ENCODE measurements at regions not wholly inside any gene's neighbourhood (a gene's known extent, or its start where the extent isn't known, plus 50 kb on each side); places are given as distances from the start of the nearest gene placed in this dataset.

- peak in 1 of 2 donors; percentile 76 for DNase-seq (ENCODE audit: low spot score in 2 of 2)
- H3K4me3 ChIP-seq: no peak overlapping the region
- H3K9me3 ChIP-seq: no peaks in the 10 kb centered on the region
- H3K27ac ChIP-seq: no peak overlapping the region
- no peaks in the 10 kb centered on the region for H3K36me3 ChIP-seq
- WGBS: 11% methylated on average over 8 of the region's 8 CpGs
- TF ChIP-seq POLR2AphosphoS5 (IDR thresholded peaks at IDR 0.05): no peak
- TF ChIP-seq POLR2A (IDR thresholded peaks at IDR 0.05): no peak
- no peak for TF ChIP-seq EP300 (IDR thresholded peaks at IDR 0.05)
- peak; percentile 80 to 84 for TF ChIP-seq CTCF (IDR thresholded peaks at IDR 0.05)
- no peaks in the 10 kb centered on the region for H3K27me3 ChIP-seq
- H3K4me1 ChIP-seq: no peaks in the 10 kb centered on the region
Observed at GRCh38 chr4:24419181-24420034, 164.9 kb downstream of the DHX15 start.

- H3K4me1 ChIP-seq: no peaks in the 10 kb centered on the region
- H3K36me3 ChIP-seq: no peaks in the 10 kb centered on the region
- no peaks in the 10 kb centered on the region for H3K9me3 ChIP-seq
- H3K27ac ChIP-seq: no peak overlapping the region
- no peak overlapping the region for H3K4me3 ChIP-seq
- H3K27me3 ChIP-seq: no peaks in the 10 kb centered on the region
- DNase-seq (ENCODE audit: low spot score in 2 of 2): no peak
- TF ChIP-seq EP300 (IDR thresholded peaks at IDR 0.05): no peak
- TF ChIP-seq CTCF (IDR thresholded peaks at IDR 0.05): no peak
- no peak for TF ChIP-seq POLR2AphosphoS5 (IDR thresholded peaks at IDR 0.05)
- no peak for TF ChIP-seq POLR2A (IDR thresholded peaks at IDR 0.05)
Observed at GRCh38 chr4:24417206-24417605, 167.1 kb downstream of the DHX15 start.

- 92% methylated on average over 5 of the region's 5 CpGs for WGBS
Observed at GRCh38 chr4:24416293-24416692, 168.1 kb downstream of the DHX15 start.

DNA sequence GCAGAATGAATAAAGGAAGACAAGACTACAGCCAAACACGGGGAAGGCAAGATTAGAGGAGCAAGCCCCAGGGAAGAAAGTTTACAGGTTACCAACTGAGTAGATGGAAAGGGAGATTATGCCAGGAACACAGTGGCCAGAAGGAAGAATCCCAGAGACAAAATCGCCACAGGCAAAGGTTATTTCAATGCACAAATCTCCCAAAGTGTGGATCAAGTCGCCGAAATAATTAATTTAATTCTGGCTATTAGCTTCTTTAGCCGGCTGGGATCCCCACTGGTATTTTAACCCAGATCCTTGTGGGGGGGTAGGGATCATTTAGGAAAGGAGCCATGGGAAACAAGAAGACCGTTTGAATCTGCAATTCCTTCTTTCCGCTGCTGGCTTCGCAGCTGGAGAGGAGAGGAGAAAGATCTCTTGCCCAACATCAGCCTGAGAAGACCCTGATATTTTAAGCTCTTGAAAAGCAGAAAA is 171.0 kb downstream of the DHX15 start:
- Histone ChIP-seq H3K27me3 (no peaks in the 10 kb centered on the region), H3K9me3 (no peaks in the 10 kb centered on the region), H3K4me3 (no peak overlapping the region), H3K27ac (no peak overlapping the region), H3K4me1 (no peaks in the 10 kb centered on the region), H3K36me3 (no peaks in the 10 kb centered on the region)
- no peak for TF ChIP-seq POLR2AphosphoS5 (IDR thresholded peaks at IDR 0.05)
- no peak for TF ChIP-seq EP300 (IDR thresholded peaks at IDR 0.05)
- no peak for TF ChIP-seq POLR2A (IDR thresholded peaks at IDR 0.05)
- TF ChIP-seq CTCF (IDR thresholded peaks at IDR 0.05): no peak
- 36% methylated on average over 8 of the region's 8 CpGs for WGBS
- no peak for DNase-seq (ENCODE audit: low spot score in 2 of 2)

More at GRCh38 chr4:24416293-24416692, 168.1 kb downstream of the DHX15 start:
- Histone ChIP-seq H3K36me3 (no peaks in the 10 kb centered on the region), H3K27me3 (no peaks in the 10 kb centered on the region), H3K4me3 (no peak overlapping the region), H3K4me1 (no peaks in the 10 kb centered on the region), H3K27ac (no peak overlapping the region), H3K9me3 (no peaks in the 10 kb centered on the region)
- no peak for TF ChIP-seq POLR2AphosphoS5 (IDR thresholded peaks at IDR 0.05)
- no peak for TF ChIP-seq EP300 (IDR thresholded peaks at IDR 0.05)
- TF ChIP-seq CTCF (IDR thresholded peaks at IDR 0.05): no peak
- DNase-seq (ENCODE audit: low spot score in 2 of 2): no peak

GRCh38 chr4:24411806-24412205 is 172.5 kb downstream of the DHX15 start:
- TF ChIP-seq CTCF (IDR thresholded peaks at IDR 0.05) (no peak), POLR2AphosphoS5 (IDR thresholded peaks at IDR 0.05) (no peak), POLR2A (IDR thresholded peaks at IDR 0.05) (no peak), EP300 (IDR thresholded peaks at IDR 0.05) (no peak)
- Histone ChIP-seq H3K4me1 (no peaks in the 10 kb centered on the region), H3K27ac (no peak overlapping the region), H3K4me3 (no peak overlapping the region), H3K27me3 (no peaks in the 10 kb centered on the region), H3K9me3 (no peaks in the 10 kb centered on the region), H3K36me3 (no peaks in the 10 kb centered on the region)
- no peak for DNase-seq (ENCODE audit: low spot score in 2 of 2)
- WGBS: 90% methylated on average over 2 of the region's 2 CpGs

Measured in suprapubic skin (tissue), 4 donors.